ENCODE measurements at regions not wholly inside any gene's neighbourhood (a gene's known extent, or its start where the extent isn't known, plus 50 kb on each side); places are given as distances from the start of the nearest gene placed in this dataset.

GRCh38 chr14:78106381-78106780 lies 63.8 kb upstream of the NRXN3 start:
- TF ChIP-seq EP300 (IDR thresholded peaks at IDR 0.05): no peak
- no peak for TF ChIP-seq POLR2A (IDR thresholded peaks at IDR 0.05)
- TF ChIP-seq POLR2AphosphoS5 (IDR thresholded peaks at IDR 0.05): no peak
- TF ChIP-seq CTCF (IDR thresholded peaks at IDR 0.05): no peak
- Histone ChIP-seq H3K27ac (no peak overlapping the region), H3K4me3 (no peak overlapping the region), H3K27me3 (no peaks in the 10 kb centered on the region), H3K4me1 (no peaks in the 10 kb centered on the region), H3K9me3 (no peaks in the 10 kb centered on the region), H3K36me3 (no peaks in the 10 kb centered on the region)
- no peak for ATAC-seq
- WGBS, 2 donors (ENCODE audit: low coverage in 1 of 2): 70% methylated on average over 2 of the region's 2 CpGs

- no peak for TF ChIP-seq POLR2AphosphoS5 (IDR thresholded peaks at IDR 0.05)
- no peak for TF ChIP-seq CTCF (IDR thresholded peaks at IDR 0.05)
- no peak for TF ChIP-seq EP300 (IDR thresholded peaks at IDR 0.05)
- TF ChIP-seq POLR2A (IDR thresholded peaks at IDR 0.05): no peak
- Histone ChIP-seq H3K27ac (no peak overlapping the region), H3K4me3 (no peak overlapping the region), H3K9me3 (no peaks in the 10 kb centered on the region), H3K27me3 (no peaks in the 10 kb centered on the region), H3K4me1 (no peaks in the 10 kb centered on the region), H3K36me3 (no peaks in the 10 kb centered on the region)
- no peak for ATAC-seq
Observed at GRCh38 chr14:78107166-78107565, 63.0 kb upstream of the NRXN3 start.

GRCh38 chr14:78119440-78119839 lies 50.7 kb upstream of the NRXN3 start:
- TF ChIP-seq CTCF (IDR thresholded peaks at IDR 0.05) (no peak), EP300 (IDR thresholded peaks at IDR 0.05) (no peak), POLR2AphosphoS5 (IDR thresholded peaks at IDR 0.05) (no peak), POLR2A (IDR thresholded peaks at IDR 0.05) (no peak)

More at GRCh38 chr14:78119440-78119839, 50.7 kb upstream of the NRXN3 start:
- Histone ChIP-seq H3K27me3 (no peaks in the 10 kb centered on the region), H3K9me3 (peaks cover 0 to 16% (median 0%) of the 10 kb centered on the region in 3 donors), H3K4me3 (no peak overlapping the region), H3K27ac (no peak overlapping the region), H3K36me3 (no peaks in the 10 kb centered on the region), H3K4me1 (no peaks in the 10 kb centered on the region)
- no peak for ATAC-seq
- WGBS, 2 donors (ENCODE audit: low coverage in 1 of 2): 87 to 96% methylated on average over 3 of the region's 3 CpGs
